WTC11 (cell line): ENCODE measurements at regions not wholly inside any gene's neighbourhood (a gene's known extent, or its start where the extent isn't known, plus 50 kb on each side); places are given as distances from the start of the nearest gene placed in this dataset.

ENCODE experiments used
- ATAC-seq: fragments of 200-7000 bp; cut with Tn5 transposase; 2 replicates; pipeline ENCODE4 v1.10.0; 2021; ENCODE audit warnings: mild to moderate bottlenecking, moderate library complexity
- CTCF ChIA-PET: fragments of 300-600 bp; sonication (Branson Sonifier 250); formaldehyde crosslinking; loops from one replicate; lab custom pipeline; 2021; ENCODE audit warnings: antibody characterized with exemption; lab: Charles Lee
- POLR2A ChIA-PET: fragments of 350-600 bp; sonication (Branson Sonifier 250); formaldehyde crosslinking; loops from one replicate; lab custom pipeline; 2021; ENCODE audit warnings: antibody characterized with exemption; lab: Charles Lee
- DNase-seq: peaks from one replicate; pipeline ENCODE4 v3.0.0; 2021; ENCODE audit warnings: low spot score
- H3K27ac Mint-ChIP-seq: 2 replicates; pipeline ENCODE4 v1.8.0; 2021; ENCODE audit warnings: mixed read lengths
- H3K27me3 Mint-ChIP-seq: 2 replicates; pipeline ENCODE4 v1.8.0; 2021; ENCODE audit warnings: low read depth, mild to moderate bottlenecking, moderate library complexity, mixed read lengths
- H3K36me3 Mint-ChIP-seq: 2 replicates; pipeline ENCODE4 v1.8.0; 2021; ENCODE audit warnings: mixed read lengths
- H3K4me1 Mint-ChIP-seq: 2 replicates; pipeline ENCODE4 v1.8.0; 2022; ENCODE audit warnings: mixed read lengths
- H3K4me3 Mint-ChIP-seq: 2 replicates; pipeline ENCODE4 v1.8.0; 2021; ENCODE audit warnings: mild to moderate bottlenecking, moderate library complexity, mixed read lengths
- H3K9me3 Mint-ChIP-seq: 2 replicates; pipeline ENCODE4 v1.8.0; 2021; ENCODE audit warnings: mixed read lengths
- CBFB ChIP-seq: sonication (generic); formaldehyde crosslinking; IDR thresholded peaks from 2 replicates; pipeline ENCODE4 v1.8.1; 2022; ENCODE audit warnings: mild to moderate bottlenecking, low read depth, missing genetic modification reagents
- CREB1 ChIP-seq: sonication (generic); formaldehyde crosslinking; IDR thresholded peaks from 2 replicates; pipeline ENCODE4 v1.8.0; 2023; ENCODE audit warnings: mild to moderate bottlenecking, missing genetic modification reagents
- GABPB1 ChIP-seq: sonication (generic); formaldehyde crosslinking; IDR thresholded peaks from 2 replicates; pipeline ENCODE4 v1.8.1; 2023; ENCODE audit warnings: mild to moderate bottlenecking, missing genetic modification reagents
- KAT7 ChIP-seq: sonication (generic); formaldehyde crosslinking; IDR thresholded peaks from 2 replicates; pipeline ENCODE4 v1.8.1; 2023; ENCODE audit warnings: missing genetic modification reagents, mild to moderate bottlenecking, borderline replicate concordance
- NR1H2 ChIP-seq: sonication (generic); formaldehyde crosslinking; IDR thresholded peaks from 2 replicates; pipeline ENCODE4 v1.9.0; 2021; ENCODE audit warnings: mild to moderate bottlenecking, moderate library complexity, missing genetic modification reagents
- SMAD4 ChIP-seq: sonication (generic); formaldehyde crosslinking; IDR thresholded peaks from 2 replicates; pipeline ENCODE4 v1.8.0; 2022; ENCODE audit warnings: mild to moderate bottlenecking, missing genetic modification reagents
- SOX15 ChIP-seq: fragments of 250-450 bp; sonication (Bioruptor Pico); IDR thresholded peaks from 2 replicates; pipeline ENCODE4 v1.9.0; 2021; ENCODE audit warnings: mild to moderate bottlenecking
- ZNF121 ChIP-seq: sonication (generic); formaldehyde crosslinking; IDR thresholded peaks from 2 replicates; pipeline ENCODE4 v1.8.0; 2023; ENCODE audit warnings: missing genetic modification reagents
- ZNF416 ChIP-seq: fragments of 250-450 bp; sonication (Bioruptor Pico); IDR thresholded peaks from 2 replicates; pipeline ENCODE4 v1.9.0; 2021; ENCODE audit warnings: mild to moderate bottlenecking, inconsistent platforms
- TF ChIP-seq, protein P1 (sequence below): sonication (generic); formaldehyde crosslinking; IDR thresholded peaks from 2 replicates; pipeline ENCODE4 v1.8.1; 2022; ENCODE audit warnings: missing genetic modification reagents, borderline replicate concordance
- TF ChIP-seq, protein P2 (sequence below): fragments of 250-450 bp; sonication (Bioruptor Pico); IDR thresholded peaks from 2 replicates; pipeline ENCODE4 v1.9.0; 2021; ENCODE audit warnings: moderate library complexity, mild to moderate bottlenecking, inconsistent platforms, borderline replicate concordance
- TF ChIP-seq, protein P3 (sequence below): sonication (generic); formaldehyde crosslinking; IDR thresholded peaks from 2 replicates; pipeline ENCODE4 v1.8.1; 2022; ENCODE audit warnings: low read depth, mild to moderate bottlenecking, moderate library complexity, missing genetic modification reagents, borderline replicate concordance
- TF ChIP-seq, protein P4 (sequence below): fragments of 250-450 bp; sonication (Bioruptor Pico); IDR thresholded peaks from 2 replicates; pipeline ENCODE4 v1.9.0; 2021; ENCODE audit warnings: mild to moderate bottlenecking, borderline replicate concordance
- TF ChIP-seq, protein P5 (sequence below): fragments of 250-450 bp; sonication (Bioruptor Pico); IDR thresholded peaks from 2 replicates; pipeline ENCODE4 v1.9.0; 2021; ENCODE audit warnings: mild to moderate bottlenecking
- TF ChIP-seq, protein P6 (sequence below): sonication (generic); formaldehyde crosslinking; IDR thresholded peaks from 2 replicates; pipeline ENCODE4 v1.8.1; 2022; ENCODE audit warnings: low read depth, missing genetic modification reagents, borderline replicate concordance
- TF ChIP-seq, protein P7 (sequence below): sonication (generic); formaldehyde crosslinking; IDR thresholded peaks from 2 replicates; pipeline ENCODE4 v1.8.0; 2023; ENCODE audit warnings: missing genetic modification reagents
- TF ChIP-seq, protein P8 (sequence below): sonication (generic); formaldehyde crosslinking; conservative IDR thresholded peaks from 2 replicates; pipeline ENCODE4 v1.8.1; 2022; ENCODE audit warnings: mild to moderate bottlenecking, missing genetic modification reagents
- TF ChIP-seq, protein P9 (sequence below): sonication (generic); formaldehyde crosslinking; IDR thresholded peaks from 2 replicates; pipeline ENCODE4 v1.8.0; 2022; ENCODE audit warnings: mild to moderate bottlenecking, missing genetic modification reagents

DNA sequence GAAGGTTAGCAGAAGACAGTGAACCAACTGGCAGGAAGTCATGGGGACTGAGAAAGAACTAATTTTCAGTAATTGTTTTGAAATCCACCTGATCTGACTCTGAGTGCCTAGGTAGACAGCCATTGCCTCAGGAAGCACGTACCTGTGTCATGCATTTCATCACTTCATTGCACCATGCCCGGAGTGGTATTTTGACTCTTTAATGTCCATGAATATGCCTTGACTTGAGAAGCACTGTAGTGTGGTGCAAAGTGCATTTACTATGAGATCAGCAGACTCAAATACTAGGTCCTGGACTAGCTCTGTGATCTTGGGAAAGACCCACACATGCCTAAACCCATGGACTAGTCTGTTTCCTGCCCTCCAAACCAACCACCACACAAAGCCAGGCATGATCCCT lies 370.9 kb upstream of the MARCKS start:
- POLR2A ChIA-PET: no interaction called here
- Mint-ChIP-seq H3K27ac (no peak overlapping the region), H3K4me3 (no peak overlapping the region), H3K36me3 (no peaks in the 10 kb centered on the region), H3K27me3 (no peaks in the 10 kb centered on the region), H3K4me1 (no peaks in the 10 kb centered on the region)
- DNase-seq: no peak
- TF ChIP-seq, protein P1, sequence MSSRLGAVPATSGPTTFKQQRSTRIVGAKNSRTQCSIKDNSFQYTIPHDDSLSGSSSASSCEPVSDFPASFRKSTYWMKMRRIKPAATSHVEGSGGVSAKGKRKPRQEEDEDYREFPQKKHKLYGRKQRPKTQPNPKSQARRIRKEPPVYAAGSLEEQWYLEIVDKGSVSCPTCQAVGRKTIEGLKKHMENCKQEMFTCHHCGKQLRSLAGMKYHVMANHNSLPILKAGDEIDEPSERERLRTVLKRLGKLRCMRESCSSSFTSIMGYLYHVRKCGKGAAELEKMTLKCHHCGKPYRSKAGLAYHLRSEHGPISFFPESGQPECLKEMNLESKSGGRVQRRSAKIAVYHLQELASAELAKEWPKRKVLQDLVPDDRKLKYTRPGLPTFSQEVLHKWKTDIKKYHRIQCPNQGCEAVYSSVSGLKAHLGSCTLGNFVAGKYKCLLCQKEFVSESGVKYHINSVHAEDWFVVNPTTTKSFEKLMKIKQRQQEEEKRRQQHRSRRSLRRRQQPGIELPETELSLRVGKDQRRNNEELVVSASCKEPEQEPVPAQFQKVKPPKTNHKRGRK (CRISPR knock-in tag): no peak
- TF ChIP-seq CREB1 (no peak), CBFB (no peak), SMAD4 (CRISPR knock-in tag) (no peak), ZNF416 (CRISPR knock-in tag) (no peak), NR1H2 (CRISPR knock-in tag) (no peak), GABPB1 (CRISPR knock-in tag) (peak; percentile 25; the same call in 1 of the 2 replicates)
- TF ChIP-seq, protein P2, sequence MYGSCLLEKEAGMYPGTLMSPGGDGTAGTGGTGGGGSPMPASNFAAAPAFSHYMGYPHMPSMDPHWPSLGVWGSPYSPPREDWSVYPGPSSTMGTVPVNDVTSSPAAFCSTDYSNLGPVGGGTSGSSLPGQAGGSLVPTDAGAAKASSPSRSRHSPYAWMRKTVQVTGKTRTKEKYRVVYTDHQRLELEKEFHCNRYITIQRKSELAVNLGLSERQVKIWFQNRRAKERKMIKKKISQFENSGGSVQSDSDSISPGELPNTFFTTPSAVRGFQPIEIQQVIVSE: no peak
- TF ChIP-seq, protein P3, sequence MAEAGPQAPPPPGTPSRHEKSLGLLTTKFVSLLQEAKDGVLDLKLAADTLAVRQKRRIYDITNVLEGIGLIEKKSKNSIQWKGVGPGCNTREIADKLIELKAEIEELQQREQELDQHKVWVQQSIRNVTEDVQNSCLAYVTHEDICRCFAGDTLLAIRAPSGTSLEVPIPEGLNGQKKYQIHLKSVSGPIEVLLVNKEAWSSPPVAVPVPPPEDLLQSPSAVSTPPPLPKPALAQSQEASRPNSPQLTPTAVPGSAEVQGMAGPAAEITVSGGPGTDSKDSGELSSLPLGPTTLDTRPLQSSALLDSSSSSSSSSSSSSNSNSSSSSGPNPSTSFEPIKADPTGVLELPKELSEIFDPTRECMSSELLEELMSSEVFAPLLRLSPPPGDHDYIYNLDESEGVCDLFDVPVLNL (CRISPR knock-in tag): no peak
- TF ChIP-seq, all 79 proteins: peak for 1
- no peak for ATAC-seq
- CTCF ChIA-PET: no interaction called here
- H3K9me3 Mint-ChIP-seq: no peaks in the 10 kb centered on the region

DNA sequence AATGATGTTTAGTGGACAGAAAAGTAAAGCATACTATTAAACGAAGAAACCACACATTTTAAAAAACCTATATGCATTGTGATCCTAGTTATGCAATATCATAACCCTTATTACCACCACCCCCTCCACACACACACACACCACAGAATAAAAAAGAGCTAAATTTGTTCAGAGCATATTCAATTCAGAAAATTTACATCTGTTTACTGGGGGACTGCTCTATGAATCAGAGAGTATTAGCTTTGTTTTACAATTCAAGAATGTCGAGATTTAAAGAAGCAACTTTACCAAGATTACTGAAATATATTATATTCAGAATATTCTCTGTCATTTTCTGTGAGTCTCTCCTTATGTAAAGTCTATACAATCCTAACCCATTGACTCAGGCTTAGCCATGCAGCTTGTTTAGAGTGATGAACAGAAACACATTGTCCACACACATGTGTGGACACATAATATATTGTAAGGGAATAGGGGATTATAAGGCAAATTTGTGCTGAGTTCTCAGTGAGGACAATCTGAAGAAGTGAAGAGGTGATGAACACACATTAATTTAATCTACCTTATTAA lies 369.6 kb upstream of the MARCKS start:
- no peak overlapping the region for H3K4me3 Mint-ChIP-seq
- no peak for ATAC-seq
- no peak for DNase-seq
- no peaks in the 10 kb centered on the region for H3K9me3 Mint-ChIP-seq
- ChIA-PET CTCF (interaction anchor here (0.6 to 2.0 kb wide), 2 partner anchors 147 to 371 kb away, joined by 3 to 8 read pairs; no protein-coding TSS in a partner anchor), POLR2A (no interaction called here)
- no peak overlapping the region for H3K27ac Mint-ChIP-seq
- H3K27me3 Mint-ChIP-seq: no peaks in the 10 kb centered on the region
- no peaks in the 10 kb centered on the region for H3K36me3 Mint-ChIP-seq
- no peaks in the 10 kb centered on the region for H3K4me1 Mint-ChIP-seq
- TF ChIP-seq, protein P4, sequence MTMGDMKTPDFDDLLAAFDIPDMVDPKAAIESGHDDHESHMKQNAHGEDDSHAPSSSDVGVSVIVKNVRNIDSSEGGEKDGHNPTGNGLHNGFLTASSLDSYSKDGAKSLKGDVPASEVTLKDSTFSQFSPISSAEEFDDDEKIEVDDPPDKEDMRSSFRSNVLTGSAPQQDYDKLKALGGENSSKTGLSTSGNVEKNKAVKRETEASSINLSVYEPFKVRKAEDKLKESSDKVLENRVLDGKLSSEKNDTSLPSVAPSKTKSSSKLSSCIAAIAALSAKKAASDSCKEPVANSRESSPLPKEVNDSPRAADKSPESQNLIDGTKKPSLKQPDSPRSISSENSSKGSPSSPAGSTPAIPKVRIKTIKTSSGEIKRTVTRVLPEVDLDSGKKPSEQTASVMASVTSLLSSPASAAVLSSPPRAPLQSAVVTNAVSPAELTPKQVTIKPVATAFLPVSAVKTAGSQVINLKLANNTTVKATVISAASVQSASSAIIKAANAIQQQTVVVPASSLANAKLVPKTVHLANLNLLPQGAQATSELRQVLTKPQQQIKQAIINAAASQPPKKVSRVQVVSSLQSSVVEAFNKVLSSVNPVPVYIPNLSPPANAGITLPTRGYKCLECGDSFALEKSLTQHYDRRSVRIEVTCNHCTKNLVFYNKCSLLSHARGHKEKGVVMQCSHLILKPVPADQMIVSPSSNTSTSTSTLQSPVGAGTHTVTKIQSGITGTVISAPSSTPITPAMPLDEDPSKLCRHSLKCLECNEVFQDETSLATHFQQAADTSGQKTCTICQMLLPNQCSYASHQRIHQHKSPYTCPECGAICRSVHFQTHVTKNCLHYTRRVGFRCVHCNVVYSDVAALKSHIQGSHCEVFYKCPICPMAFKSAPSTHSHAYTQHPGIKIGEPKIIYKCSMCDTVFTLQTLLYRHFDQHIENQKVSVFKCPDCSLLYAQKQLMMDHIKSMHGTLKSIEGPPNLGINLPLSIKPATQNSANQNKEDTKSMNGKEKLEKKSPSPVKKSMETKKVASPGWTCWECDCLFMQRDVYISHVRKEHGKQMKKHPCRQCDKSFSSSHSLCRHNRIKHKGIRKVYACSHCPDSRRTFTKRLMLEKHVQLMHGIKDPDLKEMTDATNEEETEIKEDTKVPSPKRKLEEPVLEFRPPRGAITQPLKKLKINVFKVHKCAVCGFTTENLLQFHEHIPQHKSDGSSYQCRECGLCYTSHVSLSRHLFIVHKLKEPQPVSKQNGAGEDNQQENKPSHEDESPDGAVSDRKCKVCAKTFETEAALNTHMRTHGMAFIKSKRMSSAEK (CRISPR knock-in tag): no peak
- TF ChIP-seq, protein P5, sequence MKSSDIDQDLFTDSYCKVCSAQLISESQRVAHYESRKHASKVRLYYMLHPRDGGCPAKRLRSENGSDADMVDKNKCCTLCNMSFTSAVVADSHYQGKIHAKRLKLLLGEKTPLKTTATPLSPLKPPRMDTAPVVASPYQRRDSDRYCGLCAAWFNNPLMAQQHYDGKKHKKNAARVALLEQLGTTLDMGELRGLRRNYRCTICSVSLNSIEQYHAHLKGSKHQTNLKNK (CRISPR knock-in tag): no peak
- TF ChIP-seq SOX15 (no peak), CBFB (no peak), SMAD4 (CRISPR knock-in tag) (no peak), ZNF121 (CRISPR knock-in tag) (no peak), KAT7 (CRISPR knock-in tag) (no peak)
- TF ChIP-seq, protein P6, sequence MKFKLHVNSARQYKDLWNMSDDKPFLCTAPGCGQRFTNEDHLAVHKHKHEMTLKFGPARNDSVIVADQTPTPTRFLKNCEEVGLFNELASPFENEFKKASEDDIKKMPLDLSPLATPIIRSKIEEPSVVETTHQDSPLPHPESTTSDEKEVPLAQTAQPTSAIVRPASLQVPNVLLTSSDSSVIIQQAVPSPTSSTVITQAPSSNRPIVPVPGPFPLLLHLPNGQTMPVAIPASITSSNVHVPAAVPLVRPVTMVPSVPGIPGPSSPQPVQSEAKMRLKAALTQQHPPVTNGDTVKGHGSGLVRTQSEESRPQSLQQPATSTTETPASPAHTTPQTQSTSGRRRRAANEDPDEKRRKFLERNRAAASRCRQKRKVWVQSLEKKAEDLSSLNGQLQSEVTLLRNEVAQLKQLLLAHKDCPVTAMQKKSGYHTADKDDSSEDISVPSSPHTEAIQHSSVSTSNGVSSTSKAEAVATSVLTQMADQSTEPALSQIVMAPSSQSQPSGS: no peak
- TF ChIP-seq, protein P7, sequence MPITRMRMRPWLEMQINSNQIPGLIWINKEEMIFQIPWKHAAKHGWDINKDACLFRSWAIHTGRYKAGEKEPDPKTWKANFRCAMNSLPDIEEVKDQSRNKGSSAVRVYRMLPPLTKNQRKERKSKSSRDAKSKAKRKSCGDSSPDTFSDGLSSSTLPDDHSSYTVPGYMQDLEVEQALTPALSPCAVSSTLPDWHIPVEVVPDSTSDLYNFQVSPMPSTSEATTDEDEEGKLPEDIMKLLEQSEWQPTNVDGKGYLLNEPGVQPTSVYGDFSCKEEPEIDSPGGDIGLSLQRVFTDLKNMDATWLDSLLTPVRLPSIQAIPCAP: no peak
- TF ChIP-seq, protein P2: no peak
- TF ChIP-seq, protein P3 (CRISPR knock-in tag): no peak
- TF ChIP-seq, protein P8, sequence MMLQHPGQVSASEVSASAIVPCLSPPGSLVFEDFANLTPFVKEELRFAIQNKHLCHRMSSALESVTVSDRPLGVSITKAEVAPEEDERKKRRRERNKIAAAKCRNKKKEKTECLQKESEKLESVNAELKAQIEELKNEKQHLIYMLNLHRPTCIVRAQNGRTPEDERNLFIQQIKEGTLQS (CRISPR knock-in tag): no peak
- TF ChIP-seq, protein P9, sequence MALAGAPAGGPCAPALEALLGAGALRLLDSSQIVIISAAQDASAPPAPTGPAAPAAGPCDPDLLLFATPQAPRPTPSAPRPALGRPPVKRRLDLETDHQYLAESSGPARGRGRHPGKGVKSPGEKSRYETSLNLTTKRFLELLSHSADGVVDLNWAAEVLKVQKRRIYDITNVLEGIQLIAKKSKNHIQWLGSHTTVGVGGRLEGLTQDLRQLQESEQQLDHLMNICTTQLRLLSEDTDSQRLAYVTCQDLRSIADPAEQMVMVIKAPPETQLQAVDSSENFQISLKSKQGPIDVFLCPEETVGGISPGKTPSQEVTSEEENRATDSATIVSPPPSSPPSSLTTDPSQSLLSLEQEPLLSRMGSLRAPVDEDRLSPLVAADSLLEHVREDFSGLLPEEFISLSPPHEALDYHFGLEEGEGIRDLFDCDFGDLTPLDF (CRISPR knock-in tag): no peak
